Osteocyte (in vitro differentiated cells): ENCODE measurements at regions not wholly inside any gene's neighbourhood (a gene's known extent, or its start where the extent isn't known, plus 50 kb on each side); places are given as distances from the start of the nearest gene placed in this dataset.
"Not testable (repeated sequence)": the region's sequence is repeated elsewhere in the genome, so short reads cannot be mapped to it uniquely, and the experiment has no call there.

Experiments
- DNase-seq: peaks from one replicate; pipeline ENCODE4 v3.0.0; 2021; ENCODE audit warnings: mixed read lengths; ENCODE audit not compliant: unreplicated experiment; ENCODE audit errors: extremely low spot score
- H3K27ac Mint-ChIP-seq: one replicate; pipeline ENCODE4 v1.8.0; 2021; ENCODE audit warnings: mild to moderate bottlenecking, mixed read lengths; ENCODE audit not compliant: unreplicated experiment
- H3K27me3 Mint-ChIP-seq: one replicate; pipeline ENCODE4 v1.8.0; 2021; ENCODE audit warnings: mixed read lengths; ENCODE audit not compliant: unreplicated experiment
- H3K36me3 Mint-ChIP-seq: one replicate; pipeline ENCODE4 v1.8.0; 2021; ENCODE audit warnings: mixed read lengths; ENCODE audit not compliant: unreplicated experiment
- H3K4me1 Mint-ChIP-seq: one replicate; pipeline ENCODE4 v1.8.0; 2021; ENCODE audit warnings: mixed read lengths; ENCODE audit not compliant: unreplicated experiment
- H3K4me3 Mint-ChIP-seq: one replicate; pipeline ENCODE4 v1.8.0; 2021; ENCODE audit warnings: mild to moderate bottlenecking, moderate library complexity, mixed read lengths; ENCODE audit not compliant: unreplicated experiment
- H3K9me3 Mint-ChIP-seq: one replicate; pipeline ENCODE4 v1.8.0; 2021; ENCODE audit warnings: mixed read lengths; ENCODE audit not compliant: unreplicated experiment
- TF ChIP-seq, protein P1 (sequence below): fragments of 200-600 bp; sonication (generic); IDR thresholded peaks from 2 replicates; pipeline ENCODE4 v1.5.0; 2021; ENCODE audit warnings: antibody characterized with exemption, mild to moderate bottlenecking, moderate library complexity

DNA sequence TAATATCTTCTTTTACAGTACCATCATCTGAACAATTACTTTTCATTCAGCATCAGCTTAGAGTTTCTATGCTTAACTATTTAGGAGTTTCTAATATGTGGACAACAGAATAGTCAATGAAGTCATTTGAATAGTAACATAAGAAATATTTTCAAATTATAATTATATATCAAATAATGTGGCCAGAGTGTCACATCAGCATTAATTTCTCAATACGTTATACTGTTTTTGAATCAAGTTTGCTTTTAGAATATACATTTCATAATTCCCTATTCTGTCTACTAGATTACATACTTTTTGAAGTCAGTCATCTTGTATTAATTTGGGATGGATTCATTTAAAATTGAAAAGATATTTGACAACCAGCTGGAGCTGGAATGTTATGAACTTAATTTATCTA is 677.4 kb upstream of the PABPC4L start:
- DNase-seq, result no peak
- no peaks in the 10 kb centered on the region for H3K36me3 Mint-ChIP-seq
- no peak overlapping the region for H3K27ac Mint-ChIP-seq
- H3K4me3 Mint-ChIP-seq, result no peak overlapping the region
- peaks cover 7% of the 10 kb centered on the region for H3K9me3 Mint-ChIP-seq
- no peaks in the 10 kb centered on the region for H3K4me1 Mint-ChIP-seq
- TF ChIP-seq, protein P1, sequence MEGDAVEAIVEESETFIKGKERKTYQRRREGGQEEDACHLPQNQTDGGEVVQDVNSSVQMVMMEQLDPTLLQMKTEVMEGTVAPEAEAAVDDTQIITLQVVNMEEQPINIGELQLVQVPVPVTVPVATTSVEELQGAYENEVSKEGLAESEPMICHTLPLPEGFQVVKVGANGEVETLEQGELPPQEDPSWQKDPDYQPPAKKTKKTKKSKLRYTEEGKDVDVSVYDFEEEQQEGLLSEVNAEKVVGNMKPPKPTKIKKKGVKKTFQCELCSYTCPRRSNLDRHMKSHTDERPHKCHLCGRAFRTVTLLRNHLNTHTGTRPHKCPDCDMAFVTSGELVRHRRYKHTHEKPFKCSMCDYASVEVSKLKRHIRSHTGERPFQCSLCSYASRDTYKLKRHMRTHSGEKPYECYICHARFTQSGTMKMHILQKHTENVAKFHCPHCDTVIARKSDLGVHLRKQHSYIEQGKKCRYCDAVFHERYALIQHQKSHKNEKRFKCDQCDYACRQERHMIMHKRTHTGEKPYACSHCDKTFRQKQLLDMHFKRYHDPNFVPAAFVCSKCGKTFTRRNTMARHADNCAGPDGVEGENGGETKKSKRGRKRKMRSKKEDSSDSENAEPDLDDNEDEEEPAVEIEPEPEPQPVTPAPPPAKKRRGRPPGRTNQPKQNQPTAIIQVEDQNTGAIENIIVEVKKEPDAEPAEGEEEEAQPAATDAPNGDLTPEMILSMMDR, result no peak
- no peaks in the 10 kb centered on the region for H3K27me3 Mint-ChIP-seq

DNA sequence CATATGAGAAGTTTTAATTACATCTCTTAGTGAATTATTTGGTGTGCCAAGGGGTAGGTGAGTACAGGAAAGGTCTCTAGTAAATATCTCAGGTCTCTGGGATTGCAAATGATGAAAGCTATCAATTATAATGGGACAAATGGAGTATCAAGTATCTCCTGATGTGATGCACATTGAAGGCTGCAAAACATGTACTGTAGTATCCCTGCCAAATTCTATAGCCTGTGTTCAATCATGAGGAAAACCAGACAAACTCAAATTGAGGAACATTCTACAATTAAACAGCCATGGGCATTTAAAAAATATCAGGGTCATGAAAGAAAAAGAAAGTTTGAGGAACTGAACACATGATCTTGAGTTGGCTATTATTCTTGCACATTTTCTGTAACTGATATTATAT is 665.4 kb upstream of the PABPC4L start:
- Mint-ChIP-seq H3K27me3 (no peaks in the 10 kb centered on the region), H3K4me1 (no peaks in the 10 kb centered on the region), H3K27ac (no peak overlapping the region), H3K4me3 (no peak overlapping the region), H3K36me3 (no peaks in the 10 kb centered on the region), H3K9me3 (no peaks in the 10 kb centered on the region)
- no peak for DNase-seq
- TF ChIP-seq, protein P1, result no peak

DNA sequence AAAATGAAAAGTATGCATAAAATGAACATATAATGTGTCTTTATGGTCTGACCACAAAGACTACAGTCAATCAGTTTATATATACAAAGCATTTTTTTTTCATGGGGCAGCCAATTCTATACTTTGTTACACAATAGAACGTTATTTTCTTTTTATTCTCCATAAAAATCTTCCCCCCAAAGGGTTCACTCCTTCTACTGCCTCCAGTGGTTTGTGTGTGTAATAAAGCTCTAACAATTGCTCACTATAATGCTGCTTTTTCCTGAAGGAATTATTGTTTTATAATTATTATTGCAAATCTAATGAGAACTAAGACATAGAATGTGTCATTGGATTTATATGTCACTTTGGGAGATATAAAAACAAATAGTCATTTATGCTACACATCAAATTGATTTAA is 664.1 kb upstream of the PABPC4L start:
- no peak for DNase-seq
- no peaks in the 10 kb centered on the region for H3K27me3 Mint-ChIP-seq
- H3K27ac Mint-ChIP-seq, result no peak overlapping the region
- H3K4me1 Mint-ChIP-seq, result no peaks in the 10 kb centered on the region
- H3K4me3 Mint-ChIP-seq, result no peak overlapping the region
- H3K9me3 Mint-ChIP-seq, result no peaks in the 10 kb centered on the region
- no peaks in the 10 kb centered on the region for H3K36me3 Mint-ChIP-seq
- TF ChIP-seq, protein P1, result no peak

DNA sequence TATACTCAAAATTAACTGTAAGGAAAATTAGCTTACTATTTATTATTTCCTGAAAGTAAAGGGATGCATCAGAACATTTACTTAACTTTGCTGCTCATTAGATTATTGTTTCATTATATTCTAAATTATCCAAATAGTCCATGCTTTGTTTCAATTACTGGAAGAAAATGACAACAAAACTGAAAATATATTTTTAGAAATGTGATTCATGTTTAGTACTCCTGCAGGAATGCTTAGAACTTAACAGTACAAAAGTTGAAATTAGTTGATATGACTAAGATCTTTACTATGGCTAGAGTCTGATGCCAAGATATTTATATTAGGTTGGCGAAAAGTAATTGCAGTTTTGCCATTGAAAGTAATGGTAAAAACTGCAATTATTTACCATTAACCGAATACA is 660.5 kb upstream of the PABPC4L start:
- DNase-seq, result no peak

DNA sequence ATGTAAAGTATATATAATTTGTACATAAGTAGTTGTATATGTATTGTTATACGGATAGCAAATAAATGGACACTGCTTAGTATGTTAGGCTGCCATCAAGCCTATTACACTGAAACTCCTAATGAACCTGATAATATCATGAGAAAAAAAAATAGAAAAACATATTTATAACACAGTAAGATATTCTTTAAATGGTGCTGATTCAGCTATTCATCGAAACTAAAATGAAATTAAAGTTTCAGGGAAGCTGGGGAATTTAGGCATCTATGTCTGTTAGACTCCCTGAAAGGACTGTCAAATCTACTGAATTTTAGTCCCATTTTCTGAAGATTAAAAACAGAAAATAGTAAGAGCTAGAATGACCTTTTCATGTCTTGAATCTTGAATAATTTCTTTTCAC is 647.1 kb upstream of the PABPC4L start:
- Mint-ChIP-seq H3K27ac (no peak overlapping the region), H3K36me3 (no peaks in the 10 kb centered on the region), H3K9me3 (no peaks in the 10 kb centered on the region), H3K4me3 (no peak overlapping the region), H3K27me3 (no peaks in the 10 kb centered on the region), H3K4me1 (no peaks in the 10 kb centered on the region)
- DNase-seq, result no peak
- TF ChIP-seq, protein P1, result no peak

More for the DNA sequence above, 660.5 kb upstream of the PABPC4L start:
- no peak overlapping the region for H3K27ac Mint-ChIP-seq
- no peaks in the 10 kb centered on the region for H3K4me1 Mint-ChIP-seq
- TF ChIP-seq, protein P1, result no peak
- H3K27me3 Mint-ChIP-seq, result no peaks in the 10 kb centered on the region
- H3K9me3 Mint-ChIP-seq, result no peaks in the 10 kb centered on the region
- no peak overlapping the region for H3K4me3 Mint-ChIP-seq
- H3K36me3 Mint-ChIP-seq, result no peaks in the 10 kb centered on the region

DNA sequence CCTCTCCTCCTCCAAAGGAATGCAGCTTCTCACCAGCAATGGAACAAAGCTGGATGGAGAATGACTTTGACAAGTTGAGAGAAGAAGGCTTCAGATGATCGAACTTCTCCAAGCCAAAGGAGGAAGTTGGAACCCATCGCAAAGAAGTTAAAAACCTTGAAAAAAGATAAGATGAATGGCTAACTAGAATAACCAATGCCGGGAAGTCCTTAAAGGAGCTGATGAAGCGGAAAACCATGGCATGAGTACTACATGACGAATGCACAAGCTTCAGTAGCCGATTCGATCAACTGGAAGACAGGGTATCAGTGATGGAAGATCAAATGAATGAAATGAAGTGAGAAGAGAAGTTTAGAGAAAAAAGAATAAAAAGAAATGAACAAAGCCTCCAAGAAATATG is 629.2 kb upstream of the PABPC4L start:
- H3K9me3 Mint-ChIP-seq, result not testable (repeated sequence)

More for the DNA sequence above, 629.2 kb upstream of the PABPC4L start:
- H3K27ac Mint-ChIP-seq, H3K36me3 Mint-ChIP-seq, H3K27me3 Mint-ChIP-seq, DNase-seq, H3K4me1 Mint-ChIP-seq, H3K4me3 Mint-ChIP-seq: not testable (repeated sequence)
